ENCODE measurements at regions not wholly inside any gene's neighbourhood (a gene's known extent, or its start where the extent isn't known, plus 50 kb on each side); places are given as distances from the start of the nearest gene placed in this dataset.

- FAIRE-seq = no peak
- H3K23me2 ChIP-seq (ENCODE audit: low read depth, low read length) = no peaks in the 10 kb centered on the region
- 88% methylated on average over 22 of the region's 37 CpGs; no CpG with 5 or more reads in 1 of the 2 experiments for WGBS, 2 experiments (ENCODE audit: extremely low coverage in 1 of 2, insufficient coverage in 1 of 2, insufficient read length in 1 of 2, insufficient replicate concordance in 2 of 2, low coverage in 1 of 2, low lambda C conversion rate in 2 of 2, missing lambda C conversion rate in 1 of 2)
- H3K18ac ChIP-seq (ENCODE audit: extremely low read depth, low read length) = no peak overlapping the region
- H3K14ac ChIP-seq (ENCODE audit: insufficient read length) = no peak overlapping the region
- no peak overlapping the region for H2AK5ac ChIP-seq (ENCODE audit: low read depth, low read length)
- no peak overlapping the region for H2BK15ac ChIP-seq (ENCODE audit: low read length)
- no peak overlapping the region for H3K4ac ChIP-seq (replicated peaks; ENCODE audit: insufficient read length, low read depth, low read length)
- TF ChIP-seq MAX (IDR thresholded peaks at IDR 0.05) (no peak), RFX5 (IDR thresholded peaks at IDR 0.05; ENCODE audit: borderline replicate concordance, low read depth, low read length) (no peak), TEAD4 (IDR thresholded peaks at IDR 0.05; ENCODE audit: low read depth, low read length) (no peak), YY1 (IDR thresholded peaks at IDR 0.05; ENCODE audit: low read depth, low read length) (no peak), CTBP2 (IDR thresholded peaks at IDR 0.05; ENCODE audit: borderline replicate concordance, insufficient read depth, insufficient read length, low read length) (no peak), POU5F1 (IDR thresholded peaks at IDR 0.05; ENCODE audit: low read depth, low read length) (no peak), SUZ12 (IDR thresholded peaks at IDR 0.05; ENCODE audit: low read length) (no peak), CHD2 (IDR thresholded peaks at IDR 0.05; ENCODE audit: low read length) (no peak), BRCA1 (IDR thresholded peaks at IDR 0.05; ENCODE audit: low read depth, low read length) (no peak)
- H3K4me2 ChIP-seq (ENCODE audit: insufficient read depth in 1 of 2, low read depth in 2 of 2, low read length in 2 of 2) = no peak overlapping the region
- H2BK12ac ChIP-seq (ENCODE audit: low read depth, low read length) = no peak overlapping the region
- no peak overlapping the region for H3K4me3 ChIP-seq (ENCODE audit: extremely low read depth in 1 of 4, insufficient read depth in 2 of 4, low read depth in 3 of 4, low read length in 4 of 4)
- H3K23ac ChIP-seq (ENCODE audit: insufficient read length) = no peak overlapping the region
- no peaks in the 10 kb centered on the region for H3K4me1 ChIP-seq (replicated peaks in 1 of 4; ENCODE audit: control insufficient read depth in 3 of 4, insufficient read depth in 4 of 4, low read length in 3 of 4)
- H4K5ac ChIP-seq (ENCODE audit: insufficient read length, low read depth, low read length) = no peak overlapping the region
- no peak overlapping the region for H2BK20ac ChIP-seq (ENCODE audit: low read length)
- POLR2A ChIA-PET (ENCODE audit: partially characterized antibody) = no interaction called here
- H4K20me1 ChIP-seq (replicated peaks in 1 of 2; ENCODE audit: control insufficient read depth in 1 of 2, insufficient read depth in 2 of 2, low read length in 2 of 2) = no peaks in the 10 kb centered on the region
- H2AFZ ChIP-seq (ENCODE audit: low read length) = no peak overlapping the region
- no peak overlapping the region for H2BK5ac ChIP-seq (ENCODE audit: low read depth, low read length)
- no peak overlapping the region for H4K91ac ChIP-seq (replicated peaks; ENCODE audit: insufficient read length, low read length)
- H3K27ac ChIP-seq (ENCODE audit: low read depth, low read length) = no peak overlapping the region
- no peak overlapping the region; the same call in 1 of the 2 replicates for H4K8ac ChIP-seq (ENCODE audit: extremely low read depth, insufficient read depth, low read length)
- H3K9ac ChIP-seq (replicated peaks in 1 of 4; ENCODE audit: extremely low read depth in 1 of 4, low read depth in 3 of 4, low read length in 3 of 4) = no peak overlapping the region
- H3K27me3 ChIP-seq (replicated peaks in 1 of 4; ENCODE audit: control insufficient read depth in 3 of 4, extremely low read depth in 1 of 4, insufficient read depth in 3 of 4, low read length in 3 of 4) = no peaks in the 10 kb centered on the region
- no peak overlapping the region for H2BK120ac ChIP-seq (replicated peaks; ENCODE audit: low read depth, low read length)
- DNase-seq (ENCODE audit: low read depth in 1 of 2, low spot score in 2 of 2) = no peak
- CTCF ChIA-PET (ENCODE audit: partially characterized antibody) = no interaction called here
- no peaks in the 10 kb centered on the region for H3K79me2 ChIP-seq (ENCODE audit: control insufficient read depth in 1 of 2, insufficient read depth in 2 of 2, low read length in 2 of 2)
- no peaks in the 10 kb centered on the region for H3K36me3 ChIP-seq (ENCODE audit: control insufficient read depth in 2 of 4, insufficient read depth in 4 of 4, low read length in 3 of 4)
- no peaks in the 10 kb centered on the region for H3K79me1 ChIP-seq (ENCODE audit: low read depth, low read length)
- peaks cover 74 to 88% of the 10 kb centered on the region in 2 experiments for H3K9me3 ChIP-seq (ENCODE audit: insufficient read depth in 2 of 2, low read depth in 1 of 2, low read length in 1 of 2)
- H3K56ac ChIP-seq (replicated peaks; ENCODE audit: insufficient read length, low read depth, low read length) = no peak overlapping the region
Observed at GRCh38 chr7:56538541-56539429, 422.6 kb upstream of the NUPR2 start.

Data from H1 (cell line).